Activated B cell treated with CpG ODN at 0.5 μM for 24 hours (primary cell): ENCODE measurements at regions not wholly inside any gene's neighbourhood (a gene's known extent, or its start where the extent isn't known, plus 50 kb on each side); places are given as distances from the start of the nearest gene placed in this dataset.

Source experiments
- ATAC-seq: fragments of 200-7000 bp; cut with Tn5 transposase; one replicate; pipeline ENCODE4 v1.10.0; 2021; ENCODE audit warnings: low read depth, mild to moderate bottlenecking, moderate library complexity
- CTCF ChIA-PET: fragments of 350-600 bp; sonication (Branson Sonifier 250); formaldehyde crosslinking; loops from one replicate; lab custom pipeline; 2021; ENCODE audit warnings: antibody characterized with exemption; lab: Charles Lee
- POLR2A ChIA-PET: fragments of 350-600 bp; sonication (Branson Sonifier 250); formaldehyde crosslinking; loops from one replicate; lab custom pipeline; 2021; ENCODE audit warnings: antibody characterized with exemption; lab: Charles Lee
- DNase-seq: peaks from one replicate; pipeline ENCODE4 v3.0.0; 2022
- H3K27ac Mint-ChIP-seq: one replicate; pipeline ENCODE4 v1.8.0; 2020; ENCODE audit warnings: mixed read lengths
- H3K27me3 Mint-ChIP-seq: one replicate; pipeline ENCODE4 v1.8.0; 2021; ENCODE audit warnings: mixed read lengths
- H3K36me3 Mint-ChIP-seq: one replicate; pipeline ENCODE4 v1.8.0; 2021; ENCODE audit warnings: low read depth, mixed read lengths
- H3K4me1 Mint-ChIP-seq: one replicate; pipeline ENCODE4 v1.8.0; 2021; ENCODE audit warnings: mixed read lengths
- H3K4me3 Mint-ChIP-seq: one replicate; pipeline ENCODE4 v1.8.0; 2020; ENCODE audit warnings: mild to moderate bottlenecking, mixed read lengths
- H3K9me3 Mint-ChIP-seq: one replicate; pipeline ENCODE4 v1.8.0; 2020; ENCODE audit warnings: mixed read lengths
- CTCF ChIP-seq: fragments of 200-600 bp; IDR thresholded peaks from one replicate; pipeline ENCODE4 v1.8.0; 2022; ENCODE audit warnings: antibody characterized with exemption, mild to moderate bottlenecking
- intact Hi-C: fragments of 100-400 bp; cut with micrococcal nuclease; formaldehyde crosslinking; loops from one replicate; pipeline ENCODE4 v1.15.1; 2024

DNA sequence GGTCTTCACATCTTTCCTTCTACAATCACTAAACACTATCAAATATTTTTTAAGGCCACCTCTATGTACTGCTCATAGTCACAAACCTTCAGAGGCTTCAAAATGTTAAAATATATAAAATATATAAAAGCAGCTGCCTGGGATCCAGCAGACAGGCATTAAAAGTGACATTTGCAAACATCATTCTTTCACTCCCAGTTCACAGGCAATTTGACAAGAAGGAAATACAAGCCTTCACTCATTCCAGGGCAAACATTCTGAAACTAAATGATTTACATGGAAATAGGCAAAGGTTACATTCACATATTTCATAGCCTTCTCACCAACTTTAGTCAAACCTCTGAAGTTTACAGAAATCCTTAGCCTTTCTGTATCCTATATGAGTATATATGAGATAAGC, 266.3 kb downstream of the TBL1XR1 start:
- TF ChIP-seq CTCF = no peak
- DNase-seq (no peak), ATAC-seq (no peak)
- CTCF ChIA-PET = no interaction called here
- POLR2A ChIA-PET = no interaction called here
- Mint-ChIP-seq H3K9me3 (no peaks in the 10 kb centered on the region), H3K4me1 (no peaks in the 10 kb centered on the region), H3K27me3 (no peaks in the 10 kb centered on the region), H3K4me3 (no peak overlapping the region), H3K36me3 (no peaks in the 10 kb centered on the region), H3K27ac (no peak overlapping the region)
- intact Hi-C loops = no loop called here

GRCh38 chr3:176928582-176928931, 268.7 kb downstream of the TBL1XR1 start:
- no peak overlapping the region for H3K4me3 Mint-ChIP-seq
- ChIA-PET POLR2A (no interaction called here), CTCF (interaction anchor here (1.2 kb wide), 1 partner anchor 11 kb away, joined by 4 read pairs; no protein-coding TSS in a partner anchor)
- H3K4me1 Mint-ChIP-seq = no peaks in the 10 kb centered on the region
- no peak for TF ChIP-seq CTCF
- no peaks in the 10 kb centered on the region for H3K9me3 Mint-ChIP-seq
- no peaks in the 10 kb centered on the region for H3K36me3 Mint-ChIP-seq
- ATAC-seq (no peak), DNase-seq (no peak)
- no peak overlapping the region for H3K27ac Mint-ChIP-seq
- intact Hi-C loops = no loop called here
- peaks cover 2% of the 10 kb centered on the region for H3K27me3 Mint-ChIP-seq

GRCh38 chr3:176927706-176928581, 269.3 kb downstream of the TBL1XR1 start:
- no peak for DNase-seq
- H3K27ac Mint-ChIP-seq = no peak overlapping the region

GRCh38 chr3:176927280-176927679, 270.0 kb downstream of the TBL1XR1 start:
- no peaks in the 10 kb centered on the region for H3K36me3 Mint-ChIP-seq
- no peak overlapping the region for H3K27ac Mint-ChIP-seq
- no peaks in the 10 kb centered on the region for H3K4me1 Mint-ChIP-seq
- peaks cover 4% of the 10 kb centered on the region for H3K27me3 Mint-ChIP-seq
- CTCF ChIA-PET = no interaction called here
- no peaks in the 10 kb centered on the region for H3K9me3 Mint-ChIP-seq
- TF ChIP-seq CTCF = no peak
- no peak overlapping the region for H3K4me3 Mint-ChIP-seq
- intact Hi-C loops = no loop called here
- no peak for ATAC-seq
- DNase-seq = no peak
- POLR2A ChIA-PET = no interaction called here

More at GRCh38 chr3:176927706-176928581, 269.3 kb downstream of the TBL1XR1 start:
- ChIA-PET POLR2A (no interaction called here), CTCF (interaction anchor here (1.2 kb wide), 1 partner anchor 11 kb away, joined by 4 read pairs; no protein-coding TSS in a partner anchor)
- Mint-ChIP-seq H3K36me3 (no peaks in the 10 kb centered on the region), H3K4me3 (no peak overlapping the region), H3K9me3 (no peaks in the 10 kb centered on the region), H3K27me3 (peaks cover 2% of the 10 kb centered on the region), H3K4me1 (no peaks in the 10 kb centered on the region)
- TF ChIP-seq CTCF = no peak
- intact Hi-C loops = no loop called here
- ATAC-seq = no peak

DNA sequence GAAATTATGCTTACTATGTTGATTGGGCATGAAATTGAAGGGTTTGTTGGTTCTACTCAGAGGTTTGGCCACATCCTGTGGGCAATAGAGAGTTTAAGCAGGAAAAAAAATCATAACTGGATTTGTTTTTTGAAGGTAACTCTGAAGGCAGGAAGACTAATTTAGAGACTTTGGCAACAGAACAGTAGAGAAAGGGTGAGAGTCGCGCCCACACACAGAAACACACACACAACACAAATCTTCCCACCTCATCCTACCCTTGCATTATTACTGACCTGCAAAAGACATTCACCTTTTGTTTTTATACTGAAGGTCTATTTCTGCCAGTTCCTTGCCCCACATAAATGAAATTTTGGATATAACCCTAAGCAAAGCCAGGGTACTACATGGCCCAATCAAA, 270.6 kb downstream of the TBL1XR1 start:
- POLR2A ChIA-PET = no interaction called here
- H3K4me3 Mint-ChIP-seq = no peak overlapping the region
- peaks cover 4% of the 10 kb centered on the region for H3K27me3 Mint-ChIP-seq
- no peak overlapping the region for H3K27ac Mint-ChIP-seq
- no peak for DNase-seq
- no peaks in the 10 kb centered on the region for H3K9me3 Mint-ChIP-seq
- H3K4me1 Mint-ChIP-seq = no peaks in the 10 kb centered on the region
- no peak for ATAC-seq
- no peaks in the 10 kb centered on the region for H3K36me3 Mint-ChIP-seq
- intact Hi-C loops = no loop called here
- CTCF ChIA-PET = no interaction called here
- no peak for TF ChIP-seq CTCF
